T-helper 17 cell (primary cell): ENCODE measurements at regions not wholly inside any gene's neighbourhood (a gene's known extent, or its start where the extent isn't known, plus 50 kb on each side); places are given as distances from the start of the nearest gene placed in this dataset.

Experiments used
- ATAC-seq: fragments of 150-1000 bp; cut with Tn5 transposase; 2 replicates; pipeline ENCODE4 v1.10.0; 2021; ENCODE audit warnings: mild to moderate bottlenecking, moderate library complexity
- DNase-seq, 3 donors: peaks; one replicate each; pipeline versions ENCODE4 v3.0.0 to v3.0.0-alpha.2; 2020 to 2021
- H3K9me3 ChIP-seq: one replicate; pipeline ENCODE4 v1.7.0; 2013; ENCODE audit warnings: low read length, mild to moderate bottlenecking; ENCODE audit not compliant: control insufficient read depth, poor library complexity, severe bottlenecking
- H3K27ac Mint-ChIP-seq: one replicate; pipeline ENCODE4 v1.8.0; 2022; ENCODE audit warnings: mild to moderate bottlenecking, moderate library complexity, mixed read lengths
- H3K27me3 Mint-ChIP-seq: one replicate; pipeline ENCODE4 v1.8.0; 2022; ENCODE audit warnings: mixed read lengths
- H3K36me3 Mint-ChIP-seq: one replicate; pipeline ENCODE4 v1.8.0; 2022; ENCODE audit warnings: low read depth, mixed read lengths
- H3K4me1 Mint-ChIP-seq: one replicate; pipeline ENCODE4 v1.8.0; 2022; ENCODE audit warnings: mild to moderate bottlenecking, mixed read lengths
- H3K4me3 Mint-ChIP-seq: one replicate; pipeline ENCODE4 v1.8.0; 2022; ENCODE audit warnings: mild to moderate bottlenecking, moderate library complexity, mixed read lengths

DNA sequence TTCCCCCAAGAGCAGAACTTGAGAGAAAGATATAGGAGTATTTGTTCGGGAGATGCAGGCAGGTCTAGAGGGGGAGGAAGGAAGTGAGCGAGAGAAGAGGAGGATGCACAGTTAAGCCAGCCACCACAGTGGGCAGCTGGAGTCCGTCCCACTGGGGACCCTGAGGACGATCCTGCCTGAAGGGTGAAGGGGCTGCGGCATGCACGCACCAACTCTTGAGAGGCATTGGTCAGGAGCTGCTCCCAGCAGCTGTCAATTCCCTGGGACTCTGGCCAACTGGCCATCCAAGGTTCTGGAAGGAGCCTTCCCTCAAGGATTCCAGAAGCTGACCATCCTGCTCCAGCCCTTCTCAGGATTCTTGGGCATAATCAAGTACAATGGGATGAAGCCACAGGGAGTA lies 246.9 kb downstream of the MATN1 start:
- Mint-ChIP-seq H3K27ac (no peak overlapping the region), H3K36me3 (no peaks in the 10 kb centered on the region), H3K4me1 (peaks cover 3% of the 10 kb centered on the region), H3K4me3 (peak overlapping the region; percentile 0), H3K27me3 (peaks cover 17% of the 10 kb centered on the region)
- no peaks in the 10 kb centered on the region for H3K9me3 ChIP-seq
- ATAC-seq = no peak
- no peak for DNase-seq

DNA sequence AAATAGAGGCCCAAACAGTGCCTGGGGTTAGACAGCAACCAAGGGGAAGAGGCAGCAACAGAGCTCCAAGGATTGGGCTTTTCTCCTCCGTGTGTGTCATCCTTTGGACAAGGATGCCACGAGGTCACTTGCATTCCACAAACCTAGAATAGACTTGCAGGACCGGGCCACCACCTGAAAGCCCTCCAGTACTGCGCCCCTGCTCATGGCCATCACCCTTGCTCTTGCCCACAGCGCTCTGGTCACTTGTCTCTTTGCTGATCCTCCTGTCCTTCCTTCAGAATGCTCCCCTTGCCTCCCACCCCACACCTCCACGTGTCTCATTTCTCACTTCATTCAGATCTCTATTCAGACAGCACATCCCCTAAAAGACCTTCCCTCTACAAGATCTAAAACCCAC lies 247.4 kb downstream of the MATN1 start:
- Mint-ChIP-seq H3K4me1 (peaks cover 3% of the 10 kb centered on the region), H3K27me3 (peaks cover 22% of the 10 kb centered on the region), H3K36me3 (no peaks in the 10 kb centered on the region), H3K4me3 (peak overlapping the region; percentile 0), H3K27ac (no peak overlapping the region)
- H3K9me3 ChIP-seq = no peaks in the 10 kb centered on the region
- no peak for ATAC-seq
- DNase-seq = no peak

DNA sequence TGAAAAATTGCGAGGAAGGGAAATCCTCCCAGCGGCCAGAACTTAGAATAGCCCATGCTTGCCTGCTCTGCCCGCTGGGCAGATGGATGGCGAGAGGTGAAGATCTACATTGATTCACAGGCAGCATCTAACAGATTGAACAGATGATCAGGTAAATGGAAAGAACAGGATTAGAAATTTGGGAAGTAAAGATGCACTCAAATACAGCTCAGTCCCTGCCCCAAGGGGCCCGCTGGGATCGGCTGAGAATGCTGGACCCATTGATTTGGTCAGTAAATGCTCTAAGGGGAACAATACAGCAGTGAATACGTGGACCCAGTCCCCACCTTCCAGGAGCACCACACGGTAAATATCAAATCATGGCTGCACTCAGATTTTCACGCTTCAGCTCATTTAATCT lies 248.2 kb downstream of the MATN1 start:
- DNase-seq (no peak), ATAC-seq (no peak)
- Mint-ChIP-seq H3K27me3 (peaks cover 22% of the 10 kb centered on the region), H3K27ac (no peak overlapping the region), H3K4me3 (no peak overlapping the region), H3K4me1 (peaks cover 3% of the 10 kb centered on the region), H3K36me3 (no peaks in the 10 kb centered on the region)
- no peaks in the 10 kb centered on the region for H3K9me3 ChIP-seq

GRCh38 chr1:30474818-30475200 lies 248.6 kb downstream of the MATN1 start:
- no peak overlapping the region for H3K4me3 Mint-ChIP-seq
- peaks cover 22% of the 10 kb centered on the region for H3K27me3 Mint-ChIP-seq
- no peaks in the 10 kb centered on the region for H3K9me3 ChIP-seq
- no peak for ATAC-seq
- peaks cover 3% of the 10 kb centered on the region for H3K4me1 Mint-ChIP-seq
- no peaks in the 10 kb centered on the region for H3K36me3 Mint-ChIP-seq
- H3K27ac Mint-ChIP-seq = no peak overlapping the region
- no peak for DNase-seq

DNA sequence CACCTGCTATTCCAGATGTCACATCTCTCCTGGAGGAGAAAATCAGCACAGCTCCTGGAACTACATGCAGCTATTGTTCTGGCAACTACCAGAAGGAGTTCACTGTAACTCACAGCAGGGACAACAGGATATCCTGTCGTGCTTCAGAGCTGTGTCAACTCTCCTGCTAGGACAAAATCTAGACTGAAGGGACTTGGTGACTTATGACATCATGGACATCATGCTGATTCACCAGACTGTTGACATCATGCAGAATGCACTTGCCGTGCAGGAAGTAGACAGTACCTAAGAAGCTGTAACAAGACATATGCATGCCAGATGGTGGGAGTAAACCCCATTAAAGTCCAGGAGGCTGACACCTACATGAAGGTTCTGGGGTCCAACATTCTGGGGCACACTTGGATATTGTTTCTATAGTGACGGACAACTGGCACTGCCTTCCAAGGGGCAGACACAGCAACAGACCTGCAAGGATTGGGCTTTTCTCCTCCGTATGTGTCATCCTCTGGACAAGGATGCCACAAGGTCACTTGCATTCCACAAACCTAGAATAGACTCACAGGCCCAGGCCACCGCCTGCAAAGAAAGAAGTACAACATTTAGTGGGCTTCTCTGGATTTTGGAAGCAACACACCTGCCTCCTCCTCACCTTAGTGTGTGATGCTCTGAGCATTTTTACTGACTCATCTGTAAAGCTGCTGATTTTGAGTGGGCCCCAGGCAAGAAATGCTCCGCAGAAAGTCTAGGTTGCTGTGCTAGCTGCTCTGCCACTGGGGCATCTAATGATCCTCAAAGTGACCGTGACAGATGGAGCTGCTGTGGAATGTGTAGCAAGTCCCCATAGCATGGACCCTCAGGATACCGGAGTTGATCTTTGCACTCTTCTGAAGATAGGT lies 249.2 kb downstream of the MATN1 start:
- H3K27ac Mint-ChIP-seq = no peak overlapping the region
- ATAC-seq (no peak), DNase-seq (no peak)
- no peaks in the 10 kb centered on the region for H3K36me3 Mint-ChIP-seq
- peaks cover 3% of the 10 kb centered on the region for H3K4me1 Mint-ChIP-seq
- peaks cover 22% of the 10 kb centered on the region for H3K27me3 Mint-ChIP-seq
- no peaks in the 10 kb centered on the region for H3K9me3 ChIP-seq
- H3K4me3 Mint-ChIP-seq = no peak overlapping the region

DNA sequence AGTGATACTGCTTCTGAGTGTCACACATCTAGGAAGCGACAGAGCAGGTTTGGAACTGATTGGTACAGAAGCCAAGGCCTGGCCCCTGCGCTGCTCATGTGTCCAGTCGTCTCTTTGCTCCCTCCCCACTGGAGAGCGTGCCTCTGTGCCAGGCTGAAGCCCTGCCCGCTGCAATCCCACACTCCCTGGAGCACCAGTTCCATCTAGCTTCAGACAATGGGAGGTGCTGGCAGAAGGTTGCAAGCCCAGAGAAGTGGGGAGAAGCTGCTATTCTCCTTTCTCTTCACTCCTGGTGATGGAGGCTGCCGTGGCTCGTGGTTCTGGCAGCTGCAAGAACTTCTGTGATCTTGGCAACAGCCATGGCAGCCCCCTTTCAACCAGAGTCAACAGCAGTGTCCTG lies 250.9 kb downstream of the MATN1 start:
- no peaks in the 10 kb centered on the region for H3K36me3 Mint-ChIP-seq
- no peak for ATAC-seq
- no peak overlapping the region for H3K4me3 Mint-ChIP-seq
- H3K27me3 Mint-ChIP-seq = peaks cover 22% of the 10 kb centered on the region
- H3K4me1 Mint-ChIP-seq = peaks cover 3% of the 10 kb centered on the region
- no peak for DNase-seq
- no peak overlapping the region for H3K27ac Mint-ChIP-seq
- H3K9me3 ChIP-seq = no peaks in the 10 kb centered on the region

GRCh38 chr1:30472009-30472408 lies 251.4 kb downstream of the MATN1 start:
- H3K36me3 Mint-ChIP-seq = no peaks in the 10 kb centered on the region
- peaks cover 17% of the 10 kb centered on the region for H3K27me3 Mint-ChIP-seq
- DNase-seq (no peak), ATAC-seq (no peak)
- no peak overlapping the region for H3K4me3 Mint-ChIP-seq
- H3K4me1 Mint-ChIP-seq = peaks cover 3% of the 10 kb centered on the region
- H3K27ac Mint-ChIP-seq = no peak overlapping the region
- H3K9me3 ChIP-seq = no peaks in the 10 kb centered on the region

GRCh38 chr1:30471307-30471706 lies 252.1 kb downstream of the MATN1 start:
- Mint-ChIP-seq H3K27me3 (peaks cover 21% of the 10 kb centered on the region), H3K4me1 (peaks cover 2% of the 10 kb centered on the region), H3K4me3 (no peak overlapping the region), H3K36me3 (no peaks in the 10 kb centered on the region), H3K27ac (no peak overlapping the region)
- ATAC-seq (no peak), DNase-seq (no peak)
- no peaks in the 10 kb centered on the region for H3K9me3 ChIP-seq

DNA sequence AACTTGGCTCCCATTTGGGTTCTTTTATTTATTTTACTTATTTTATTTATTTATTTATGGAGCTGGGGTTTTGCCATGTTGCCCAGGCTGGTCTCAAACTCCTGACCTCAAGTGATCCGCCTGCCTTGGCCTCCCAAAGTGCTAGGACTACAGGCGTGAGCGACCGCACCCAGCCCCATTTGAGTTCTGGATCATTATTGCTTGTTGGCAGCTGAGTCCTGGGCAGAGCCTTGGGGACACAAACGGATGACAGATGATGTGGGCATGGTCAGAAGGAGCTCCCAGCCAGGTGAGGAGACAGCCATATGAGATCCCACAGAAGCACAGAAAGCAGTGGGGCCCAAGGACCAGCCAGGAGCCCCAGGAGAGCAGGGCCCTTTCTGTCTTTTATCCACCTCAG lies 254.0 kb downstream of the MATN1 start:
- no peak overlapping the region for H3K4me3 Mint-ChIP-seq
- ATAC-seq (no peak), DNase-seq (no peak)
- H3K9me3 ChIP-seq = no peaks in the 10 kb centered on the region
- no peaks in the 10 kb centered on the region for H3K4me1 Mint-ChIP-seq
- no peak overlapping the region for H3K27ac Mint-ChIP-seq
- H3K36me3 Mint-ChIP-seq = no peaks in the 10 kb centered on the region
- H3K27me3 Mint-ChIP-seq = peaks cover 20% of the 10 kb centered on the region

DNA sequence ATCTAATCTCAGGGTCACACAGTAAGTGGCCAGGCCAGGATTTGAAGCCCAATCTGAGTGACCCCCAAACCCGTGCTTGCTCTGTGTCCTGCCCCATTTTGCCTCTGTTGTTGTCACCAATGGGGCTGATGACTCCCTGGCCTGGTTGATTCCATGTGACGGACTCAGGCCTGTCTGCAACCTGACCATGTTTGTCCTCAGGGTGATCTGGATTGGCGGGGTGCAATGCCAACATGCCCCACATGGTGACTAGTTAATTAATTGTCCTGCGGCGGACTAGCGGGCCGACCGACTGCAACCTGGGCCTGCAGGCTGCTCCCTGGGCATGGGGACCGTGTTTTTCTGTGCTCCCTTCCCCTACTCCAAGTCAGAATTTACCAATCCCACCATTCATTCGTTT lies 256.3 kb downstream of the MATN1 start:
- H3K4me1 Mint-ChIP-seq = no peaks in the 10 kb centered on the region
- H3K36me3 Mint-ChIP-seq = no peaks in the 10 kb centered on the region
- H3K9me3 ChIP-seq = no peaks in the 10 kb centered on the region
- no peak for ATAC-seq
- no peak overlapping the region for H3K27ac Mint-ChIP-seq
- H3K27me3 Mint-ChIP-seq = peaks cover 12% of the 10 kb centered on the region
- no peak overlapping the region for H3K4me3 Mint-ChIP-seq
- no peak for DNase-seq

GRCh38 chr1:30466610-30467009 lies 256.8 kb downstream of the MATN1 start:
- no peak overlapping the region for H3K4me3 Mint-ChIP-seq
- peaks cover 12% of the 10 kb centered on the region for H3K27me3 Mint-ChIP-seq

DNA sequence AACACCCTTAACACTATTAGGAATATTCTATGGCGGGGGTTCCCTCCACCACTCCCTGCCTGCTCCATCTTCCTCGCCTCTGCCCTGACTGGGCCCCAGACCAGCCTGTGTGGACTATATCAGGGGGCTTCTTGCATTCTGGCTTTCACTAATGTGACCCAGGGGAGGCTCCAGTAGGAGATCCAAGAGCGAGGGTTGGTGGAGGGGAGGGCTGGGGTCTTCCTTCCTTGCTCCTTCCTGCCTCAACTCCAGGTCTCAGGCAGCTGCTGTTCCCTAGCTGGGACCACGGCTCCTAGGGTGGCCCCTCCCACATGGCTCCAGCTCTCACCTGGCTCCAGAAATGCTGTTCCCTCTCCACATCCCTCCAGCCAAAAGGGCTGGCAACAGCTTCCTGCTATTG lies 257.4 kb downstream of the MATN1 start:
- Mint-ChIP-seq H3K4me1 (no peaks in the 10 kb centered on the region), H3K4me3 (no peak overlapping the region), H3K27me3 (peaks cover 8% of the 10 kb centered on the region), H3K27ac (no peak overlapping the region), H3K36me3 (no peaks in the 10 kb centered on the region)
- no peak for ATAC-seq
- H3K9me3 ChIP-seq = no peaks in the 10 kb centered on the region
- DNase-seq = no peak

More at GRCh38 chr1:30466610-30467009, 256.8 kb downstream of the MATN1 start:
- no peaks in the 10 kb centered on the region for H3K4me1 Mint-ChIP-seq
- no peaks in the 10 kb centered on the region for H3K9me3 ChIP-seq
- no peak overlapping the region for H3K27ac Mint-ChIP-seq
- H3K36me3 Mint-ChIP-seq = no peaks in the 10 kb centered on the region
- ATAC-seq (no peak), DNase-seq (no peak)

DNA sequence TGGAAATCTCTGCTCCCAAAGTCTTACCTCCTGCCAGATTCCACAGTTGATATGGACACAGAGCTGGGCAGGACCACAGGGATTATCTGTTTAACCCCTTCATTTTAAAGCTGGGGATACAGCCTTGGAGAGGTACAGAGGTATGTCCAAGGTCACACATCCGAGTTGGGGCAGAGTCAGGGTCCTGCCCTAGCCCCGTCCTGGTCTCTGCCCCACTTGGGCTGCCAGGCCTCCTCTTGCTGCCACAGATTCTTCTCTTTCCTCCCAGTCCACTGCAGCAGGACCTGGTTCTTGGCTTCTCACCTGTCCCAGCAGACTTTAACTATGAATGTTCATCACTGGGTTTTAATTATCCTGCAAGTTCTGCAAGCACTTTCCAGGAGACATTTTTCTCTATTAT lies 258.3 kb downstream of the MATN1 start:
- ATAC-seq (no peak), DNase-seq (no peak)
- Mint-ChIP-seq H3K4me3 (no peak overlapping the region), H3K36me3 (no peaks in the 10 kb centered on the region), H3K27me3 (peaks cover 7% of the 10 kb centered on the region), H3K4me1 (no peaks in the 10 kb centered on the region), H3K27ac (no peak overlapping the region)
- no peaks in the 10 kb centered on the region for H3K9me3 ChIP-seq

GRCh38 chr1:30464187-30464617 lies 259.2 kb downstream of the MATN1 start:
- Mint-ChIP-seq H3K36me3 (no peaks in the 10 kb centered on the region), H3K4me3 (no peak overlapping the region), H3K27me3 (peaks cover 7% of the 10 kb centered on the region), H3K27ac (no peak overlapping the region), H3K4me1 (no peaks in the 10 kb centered on the region)
- ATAC-seq = no peak
- no peak for DNase-seq
- no peaks in the 10 kb centered on the region for H3K9me3 ChIP-seq
